ENCODE measurements at regions not wholly inside any gene's neighbourhood (a gene's known extent, or its start where the extent isn't known, plus 50 kb on each side); places are given as distances from the start of the nearest gene placed in this dataset.

- TF ChIP-seq, protein P1, sequence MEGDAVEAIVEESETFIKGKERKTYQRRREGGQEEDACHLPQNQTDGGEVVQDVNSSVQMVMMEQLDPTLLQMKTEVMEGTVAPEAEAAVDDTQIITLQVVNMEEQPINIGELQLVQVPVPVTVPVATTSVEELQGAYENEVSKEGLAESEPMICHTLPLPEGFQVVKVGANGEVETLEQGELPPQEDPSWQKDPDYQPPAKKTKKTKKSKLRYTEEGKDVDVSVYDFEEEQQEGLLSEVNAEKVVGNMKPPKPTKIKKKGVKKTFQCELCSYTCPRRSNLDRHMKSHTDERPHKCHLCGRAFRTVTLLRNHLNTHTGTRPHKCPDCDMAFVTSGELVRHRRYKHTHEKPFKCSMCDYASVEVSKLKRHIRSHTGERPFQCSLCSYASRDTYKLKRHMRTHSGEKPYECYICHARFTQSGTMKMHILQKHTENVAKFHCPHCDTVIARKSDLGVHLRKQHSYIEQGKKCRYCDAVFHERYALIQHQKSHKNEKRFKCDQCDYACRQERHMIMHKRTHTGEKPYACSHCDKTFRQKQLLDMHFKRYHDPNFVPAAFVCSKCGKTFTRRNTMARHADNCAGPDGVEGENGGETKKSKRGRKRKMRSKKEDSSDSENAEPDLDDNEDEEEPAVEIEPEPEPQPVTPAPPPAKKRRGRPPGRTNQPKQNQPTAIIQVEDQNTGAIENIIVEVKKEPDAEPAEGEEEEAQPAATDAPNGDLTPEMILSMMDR (IDR thresholded peaks at IDR 0.05): no peak
- TF ChIP-seq POLR2A (IDR thresholded peaks at IDR 0.05): no peak
Measured at GRCh38 chr18:54434453-54434852, 76.7 kb downstream of the C18orf54 start.
